ENCODE measurements at regions not wholly inside any gene's neighbourhood (a gene's known extent, or its start where the extent isn't known, plus 50 kb on each side); places are given as distances from the start of the nearest gene placed in this dataset.

DNA sequence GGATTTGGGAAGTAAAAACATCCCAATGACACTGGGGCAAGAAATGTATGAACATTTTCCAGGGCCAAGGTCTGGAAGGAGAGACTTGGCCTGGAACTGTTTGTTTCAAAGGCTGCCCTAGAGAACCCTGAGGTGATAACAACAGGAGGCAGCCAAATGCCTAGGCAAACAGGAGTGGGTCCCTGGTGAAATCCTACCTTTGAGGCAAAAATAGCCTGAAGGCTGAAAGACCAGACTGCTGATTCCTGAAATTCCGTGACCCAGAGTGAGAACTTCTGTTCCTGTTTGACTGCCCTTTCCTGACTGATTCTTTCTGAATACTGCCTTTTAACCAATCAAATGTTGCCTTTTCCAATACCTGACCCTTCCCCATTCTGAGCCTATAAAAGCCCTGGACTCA is 196.4 kb downstream of the NSUN3 start:
- DNase-seq (ENCODE audit: low read depth): no peak

- no peak for DNase-seq (ENCODE audit: low read depth)
Observed at GRCh38 chr3:94269763-94270162, 206.9 kb downstream of the NSUN3 start.

GRCh38 chr3:94272016-94272415 is 209.2 kb downstream of the NSUN3 start:
- DNase-seq (ENCODE audit: low read depth): no peak

DNA sequence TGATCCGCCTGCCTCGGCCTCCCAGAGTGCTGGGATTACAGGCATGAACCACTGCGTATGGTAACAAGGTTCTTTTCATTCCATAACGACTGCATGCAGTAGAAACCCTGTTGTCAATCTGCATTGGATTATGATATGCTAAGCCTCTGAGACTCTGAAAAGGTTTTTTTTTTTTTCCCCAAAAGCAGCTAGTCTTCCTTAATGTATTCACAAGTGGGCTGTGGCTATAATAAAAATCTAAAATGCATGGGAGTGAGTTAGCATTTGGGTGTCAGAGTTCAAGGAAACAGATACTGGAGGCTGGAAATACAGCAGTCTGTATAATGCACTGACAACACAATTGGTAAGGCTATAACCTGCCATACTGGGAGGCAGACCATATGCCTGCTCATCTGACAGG is 218.1 kb downstream of the NSUN3 start:
- DNase-seq (ENCODE audit: low read depth): no peak

DNA sequence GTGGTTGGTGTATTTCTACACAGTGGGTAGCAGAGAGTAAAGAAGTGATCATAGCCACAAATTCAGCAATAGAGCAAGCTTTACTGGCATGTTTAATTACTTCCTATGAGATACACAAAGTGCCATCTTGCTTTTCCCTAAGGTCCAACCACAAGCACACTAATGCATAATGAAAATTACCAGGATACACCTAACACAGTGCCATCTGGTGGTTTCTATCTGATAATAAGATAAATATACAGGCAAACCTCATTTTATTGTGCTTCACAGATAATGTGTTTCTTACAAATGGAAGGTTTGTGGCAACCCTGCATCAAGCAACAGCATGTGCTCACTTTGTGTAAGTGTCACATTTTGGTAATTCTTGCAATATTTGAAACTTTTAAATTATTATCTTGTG is 223.0 kb downstream of the NSUN3 start:
- peak; percentile 40 for DNase-seq (ENCODE audit: low read depth)

DNA sequence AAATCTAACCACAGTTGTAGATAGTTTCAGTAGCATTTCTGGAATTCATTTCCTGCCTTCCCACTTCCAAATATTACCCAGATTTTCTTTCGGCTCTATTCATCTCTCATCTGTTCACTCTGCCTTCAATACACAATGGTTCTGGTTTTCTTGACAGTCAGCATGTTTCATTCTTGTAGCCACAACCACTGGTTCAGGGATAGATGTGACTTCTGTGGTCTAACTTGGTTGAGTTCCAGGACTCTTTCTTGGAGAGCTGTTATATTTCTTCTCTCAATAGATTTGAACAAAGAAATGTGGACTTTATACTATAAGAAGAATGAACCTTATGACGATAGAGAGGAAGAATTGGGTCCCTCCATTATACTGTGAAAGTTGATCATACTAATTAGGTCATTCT is 228.8 kb downstream of the NSUN3 start:
- DNase-seq (ENCODE audit: low read depth): no peak

DNA sequence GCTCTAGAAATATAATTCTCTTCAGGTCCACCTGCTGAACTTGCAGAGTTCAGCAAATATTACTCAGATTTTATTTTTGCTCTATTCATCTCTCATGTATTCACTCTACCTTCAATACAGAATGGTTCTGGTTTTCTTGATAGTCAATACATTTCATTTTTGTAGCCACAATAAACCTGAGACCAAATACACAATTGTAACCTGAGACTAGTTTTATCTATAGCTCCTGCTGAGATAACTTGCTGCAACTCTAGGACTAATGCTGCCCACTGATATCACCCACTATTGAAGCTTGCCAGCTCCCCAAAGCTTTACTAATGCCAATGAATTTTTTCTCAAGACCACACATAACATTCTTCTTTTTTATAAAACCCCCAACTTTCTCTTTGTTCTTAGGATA is 229.3 kb downstream of the NSUN3 start:
- DNase-seq (ENCODE audit: low read depth): no peak

- DNase-seq (ENCODE audit: low read depth): no peak
Observed at GRCh38 chr3:94293793-94294195, 230.9 kb downstream of the NSUN3 start.

- DNase-seq (ENCODE audit: low read depth): no peak
Observed at GRCh38 chr3:94294806-94295205, 231.9 kb downstream of the NSUN3 start.

DNA sequence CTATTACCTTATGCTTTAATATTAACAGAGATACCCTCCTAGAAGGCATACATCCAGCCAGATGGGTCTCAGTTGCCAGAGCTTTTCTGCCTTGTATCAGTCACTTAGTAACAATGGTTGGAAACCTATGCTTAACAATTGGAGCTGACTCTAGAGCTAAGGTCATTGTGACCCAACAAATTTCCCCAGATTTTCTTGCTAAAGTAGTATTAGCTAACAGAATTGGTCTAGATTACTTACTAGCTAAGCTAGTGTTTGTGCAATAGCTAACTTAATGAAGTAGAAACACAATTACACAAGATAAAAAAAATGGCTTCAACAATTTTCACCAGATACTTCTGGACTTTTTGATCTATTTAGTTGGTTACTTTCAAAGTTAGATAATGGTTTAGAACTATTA is 236.9 kb downstream of the NSUN3 start:
- DNase-seq (ENCODE audit: low read depth): no peak

DNA sequence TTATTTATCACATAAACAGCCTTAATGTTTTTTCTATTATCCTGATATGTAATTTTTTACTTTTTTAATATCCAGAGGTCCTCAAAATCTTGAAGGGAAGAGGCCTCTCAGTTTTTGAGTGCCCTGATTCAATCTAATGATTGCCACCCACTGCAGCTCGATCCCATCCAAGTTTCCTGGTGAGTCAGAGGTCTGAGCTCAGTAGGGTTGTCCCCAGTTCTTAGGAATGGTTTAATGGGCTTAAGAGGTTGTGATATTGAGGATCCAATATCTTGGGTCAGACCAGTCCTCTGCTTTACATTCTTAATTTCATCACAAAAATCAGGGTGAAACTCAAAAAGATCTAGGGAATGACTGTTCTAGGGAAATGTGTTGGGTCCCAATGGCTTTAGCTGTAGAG is 238.5 kb downstream of the NSUN3 start:
- no peak for DNase-seq (ENCODE audit: low read depth)

GRCh38 chr3:94303266-94303665 is 240.4 kb downstream of the NSUN3 start:
- no peak for DNase-seq (ENCODE audit: low read depth)

DNA sequence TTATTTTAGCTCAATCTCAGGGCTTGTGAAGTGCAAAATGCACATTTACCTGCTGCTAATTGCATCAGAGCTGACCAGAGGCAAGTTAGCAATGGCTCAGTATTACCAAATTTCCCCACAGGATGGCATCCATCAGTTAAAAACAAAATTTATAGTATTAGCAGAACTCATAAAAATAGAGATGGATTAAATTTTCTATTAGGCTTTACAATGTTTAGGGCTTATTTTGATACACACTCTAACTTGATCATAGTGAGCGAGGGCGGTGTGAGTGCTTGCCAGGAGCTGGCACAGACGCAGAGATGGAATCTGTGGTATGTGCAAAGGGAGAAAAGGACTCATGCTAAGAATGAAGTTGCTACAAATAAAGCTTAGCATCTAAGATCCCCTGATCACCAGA is 241.0 kb downstream of the NSUN3 start:
- DNase-seq (ENCODE audit: low read depth): peak; percentile 1

- DNase-seq (ENCODE audit: low read depth): no peak
Observed at GRCh38 chr3:94304954-94305353, 242.1 kb downstream of the NSUN3 start.

DNA sequence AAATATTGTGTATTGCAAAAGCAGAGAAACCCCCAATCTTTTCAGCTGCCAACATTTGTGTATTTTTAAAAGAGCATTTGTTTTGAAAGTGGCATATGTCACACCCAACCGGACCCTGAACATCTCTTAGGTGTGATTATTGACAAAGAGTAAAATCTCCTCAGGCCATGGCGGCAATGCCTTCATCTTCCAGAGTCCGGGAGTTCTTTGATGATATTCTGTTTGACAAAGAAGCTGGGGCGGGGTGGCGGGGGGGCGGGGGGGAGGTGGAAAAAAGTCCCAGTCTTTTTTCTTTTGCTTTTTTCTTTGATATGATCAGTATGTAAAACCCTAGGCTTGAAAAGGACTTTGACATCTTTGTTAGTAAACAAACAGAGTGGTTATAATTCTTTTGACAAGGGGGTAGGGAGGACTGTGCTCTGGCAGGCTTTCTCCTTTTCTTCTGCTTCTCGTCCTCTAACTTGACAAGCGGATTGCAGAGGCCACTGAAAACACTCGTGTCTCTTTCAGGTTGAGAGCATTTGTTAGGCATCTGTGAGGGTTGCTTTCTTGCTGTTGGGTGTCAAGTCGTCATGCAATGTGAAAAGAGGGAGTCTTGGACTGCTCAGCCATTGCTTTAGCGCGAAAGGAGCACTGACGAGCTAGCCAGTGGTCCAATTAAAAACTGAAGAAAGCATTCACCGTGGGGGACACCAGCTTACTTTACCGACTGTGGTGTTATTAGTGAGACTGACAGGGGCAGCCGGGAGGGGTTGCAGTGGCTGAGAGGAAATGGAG is 243.2 kb downstream of the NSUN3 start:
- DNase-seq (ENCODE audit: low read depth): no peak

DNA sequence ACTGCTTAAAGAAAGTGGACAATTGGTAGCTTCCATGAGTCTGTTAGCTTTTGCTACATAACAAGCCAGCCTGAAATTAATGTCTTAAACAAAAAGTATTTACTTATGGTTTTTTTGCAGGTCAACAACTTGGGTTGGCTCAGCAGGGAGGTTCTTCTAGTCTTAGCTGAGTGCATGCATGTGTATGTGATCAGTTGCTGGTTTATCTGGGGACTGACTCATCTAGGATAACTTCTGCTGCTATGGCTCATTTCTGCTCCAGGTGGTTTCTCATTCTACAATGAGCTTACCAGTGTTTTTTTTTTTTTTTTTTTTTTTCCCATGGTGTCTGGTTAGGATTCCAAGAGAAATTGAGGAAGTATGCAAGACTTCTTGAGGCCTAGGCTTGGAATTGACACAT is 244.7 kb downstream of the NSUN3 start:
- no peak for DNase-seq (ENCODE audit: low read depth)

DNA sequence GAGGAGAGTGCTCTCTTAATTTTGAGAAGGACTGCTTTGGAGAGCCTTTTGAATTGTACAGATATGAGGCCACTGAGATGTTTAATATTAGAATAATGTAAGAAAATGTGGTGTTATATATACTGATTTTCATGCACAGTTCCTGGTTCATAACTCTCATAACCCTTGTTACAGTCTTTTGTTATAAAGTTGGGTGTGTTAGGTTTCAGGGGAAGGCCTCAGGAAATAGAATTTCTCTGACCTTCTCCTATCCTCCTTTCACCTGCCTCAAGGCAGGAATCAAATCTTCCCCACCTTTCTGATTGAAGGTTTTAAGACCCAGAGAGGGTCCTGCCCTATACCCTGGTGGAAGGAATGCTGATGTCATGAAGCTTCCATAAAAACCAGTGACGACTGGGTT is 245.9 kb downstream of the NSUN3 start:
- no peak for DNase-seq (ENCODE audit: low read depth)

- DNase-seq (ENCODE audit: low read depth): no peak
Observed at GRCh38 chr3:94310341-94311135, 247.7 kb downstream of the NSUN3 start.

DNA sequence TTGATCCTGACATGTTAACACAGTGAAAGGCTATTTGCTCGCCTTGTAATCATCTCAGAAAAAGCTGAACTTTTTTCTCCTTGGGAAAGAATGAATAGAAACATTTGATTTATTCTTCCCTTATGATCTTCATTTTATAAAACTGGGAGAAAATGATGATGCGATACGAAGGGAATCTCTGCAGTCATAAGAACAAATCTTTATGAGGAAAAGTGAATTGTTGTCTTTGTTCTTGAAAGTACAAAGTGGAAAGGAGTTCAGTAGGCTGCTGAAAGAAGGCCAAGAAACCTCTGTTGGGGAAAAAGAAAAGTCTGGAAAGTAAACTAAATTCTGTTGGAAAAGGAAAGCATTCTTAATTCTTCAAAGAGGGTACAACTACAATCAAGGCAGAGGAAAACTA is 248.8 kb downstream of the NSUN3 start:
- no peak for DNase-seq (ENCODE audit: low read depth)

DNA sequence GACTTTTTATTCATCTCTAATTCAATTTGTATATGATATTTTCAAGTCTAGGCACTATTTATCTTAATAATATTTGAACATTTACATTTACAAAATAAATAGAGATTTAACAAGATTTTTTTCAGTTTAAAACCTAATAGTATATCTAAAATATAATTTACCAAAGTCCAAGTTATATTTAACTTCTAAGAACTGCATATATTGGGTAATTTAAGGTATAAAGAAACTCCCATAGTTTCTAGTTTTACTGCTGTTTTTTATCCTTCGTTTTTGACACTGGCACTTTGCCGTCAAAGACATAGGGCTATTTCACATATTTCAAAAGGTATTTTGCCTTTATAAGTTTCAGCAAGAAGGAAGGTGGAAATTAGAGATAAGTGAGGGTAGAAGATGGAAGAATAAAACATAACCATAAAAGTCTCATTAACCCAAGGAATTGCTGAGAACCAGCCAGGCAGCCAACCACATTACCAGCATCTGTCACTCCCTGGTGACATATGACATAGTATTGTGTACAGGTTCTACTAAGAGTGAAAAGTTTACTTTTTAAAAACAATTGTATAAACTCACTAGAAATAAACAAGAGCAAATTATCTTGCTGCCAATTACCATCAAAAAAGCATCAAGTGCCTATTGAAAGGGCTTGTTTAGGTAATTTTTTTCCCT is 251.5 kb downstream of the NSUN3 start:
- DNase-seq (ENCODE audit: low read depth): no peak

DNA sequence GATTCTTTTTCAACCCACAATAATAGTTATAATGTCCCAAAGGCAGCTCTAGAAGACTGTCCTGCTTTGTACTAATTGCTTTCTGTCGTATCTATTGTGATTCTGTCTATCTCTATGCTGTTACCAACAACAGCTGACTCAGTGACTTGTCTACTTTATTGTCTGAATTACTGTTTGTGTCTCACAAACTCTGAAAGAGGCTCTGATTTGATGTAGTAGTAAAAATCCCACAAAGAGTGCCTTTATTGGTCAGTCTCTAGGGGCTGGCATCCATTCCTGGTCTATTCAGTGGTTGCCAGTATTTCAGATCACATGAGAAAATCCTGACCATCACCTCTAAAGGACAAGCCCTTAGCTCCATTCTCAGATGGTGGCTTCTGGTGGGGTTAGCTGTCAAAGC is 254.2 kb downstream of the NSUN3 start:
- no peak for DNase-seq (ENCODE audit: low read depth)

DNA sequence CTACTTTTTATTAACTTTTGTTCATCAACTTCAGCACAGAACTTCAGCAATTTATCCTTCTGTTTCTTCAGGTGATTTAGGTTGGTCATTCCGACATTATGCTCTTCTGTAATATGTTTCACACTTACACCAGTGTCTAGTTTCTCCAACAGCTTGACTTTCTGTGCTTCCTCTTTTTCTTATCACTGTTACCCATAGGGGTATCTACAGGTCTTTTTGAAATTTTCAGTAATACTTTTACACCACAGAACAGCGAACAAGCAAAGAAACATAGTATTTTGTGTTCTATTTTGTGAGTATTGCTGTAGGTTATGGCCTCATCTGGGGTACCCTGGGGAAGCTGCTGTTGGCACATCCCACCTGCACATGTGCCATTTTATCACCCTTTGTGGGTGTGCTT is 260.7 kb downstream of the NSUN3 start:
- no peak for DNase-seq (ENCODE audit: low read depth)

DNA sequence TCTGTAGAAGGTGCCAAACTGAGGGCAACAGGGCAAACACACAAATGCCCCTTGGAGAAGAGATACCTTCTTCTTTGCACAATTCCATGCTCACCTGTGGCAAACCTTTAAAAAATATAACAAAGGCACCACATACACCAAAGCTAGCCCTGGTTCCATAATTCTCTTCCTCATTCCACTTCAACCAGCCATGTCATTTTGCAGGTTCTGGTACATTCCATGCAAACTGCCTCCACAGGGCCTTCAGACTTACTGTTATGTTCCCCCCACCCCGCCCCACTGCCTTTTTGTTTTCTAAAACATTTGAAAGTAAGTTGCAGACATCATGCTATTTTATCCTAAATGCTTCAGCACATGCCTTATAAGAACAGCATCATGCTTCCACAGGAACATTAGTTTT is 269.0 kb downstream of the NSUN3 start:
- DNase-seq (ENCODE audit: low read depth): no peak
